Spleen (tissue), 7 donors: ENCODE measurements at regions not wholly inside any gene's neighbourhood (a gene's known extent, or its start where the extent isn't known, plus 50 kb on each side); places are given as distances from the start of the nearest gene placed in this dataset.

Experiments used
- CTCF ChIP-seq, 11 experiments: fragments of 200-600 bp in 7 of 11; fragments of 450-650 bp in 4 of 11; sonication (generic) in 4 of 11; IDR thresholded peaks in 8 of 11; conservative IDR thresholded peaks in 3 of 11; 1 replicate in 7 of 11; 2 replicates in 4 of 11; pipeline versions ENCODE4 v1.4.0 to v1.8.0; 2016 to 2021; ENCODE audit warnings: antibody characterized with exemption in 11 of 11, inconsistent platforms in 4 of 11, mild to moderate bottlenecking in 1 of 11
- POLR2A ChIP-seq, 3 donors: fragments of 450-650 bp; IDR thresholded peaks; one replicate each; pipeline ENCODE4 v1.5.1; 2017; ENCODE audit warnings: antibody characterized with exemption in 3 of 3, mild to moderate bottlenecking in 1 of 3
- POLR2AphosphoS5 ChIP-seq, 3 donors: sonication (generic); formaldehyde crosslinking; IDR thresholded peaks; one replicate each; pipeline ENCODE4 v1.5.1; 2017; ENCODE audit warnings: antibody characterized with exemption in 3 of 3
- donor health status: DM: no; HTN: no; CAD: no; lungs with moderate emphysema.
- donor health status: DM: no; HTN: no; CAD: no.
- donor health status: DM: no; HTN: no; CAD: no.

DNA sequence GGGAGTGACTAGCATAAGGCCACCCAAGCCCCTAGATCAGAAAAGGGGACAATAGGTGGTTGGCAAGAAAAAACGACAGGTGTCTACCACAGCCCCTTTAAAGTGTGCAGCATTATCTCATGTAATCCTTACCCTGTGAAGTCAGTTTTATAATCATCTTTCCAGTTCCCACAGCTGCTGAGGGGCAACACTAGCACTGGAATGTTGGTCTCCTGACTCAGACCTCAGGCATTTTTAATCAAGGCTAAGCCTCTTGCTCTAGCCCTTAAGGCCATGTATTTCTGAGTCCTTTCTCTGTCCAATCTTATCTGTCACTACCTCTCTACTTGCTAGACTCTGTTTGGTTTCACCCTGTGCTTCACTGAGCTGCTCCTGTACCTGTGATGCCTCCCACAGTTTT is 171.7 kb downstream of the TLE3 start:
- TF ChIP-seq POLR2A (IDR thresholded peaks at IDR 0.05) (no peak), CTCF (IDR thresholded peaks at IDR 0.05 in 8 of 11, conservative IDR thresholded peaks at IDR 0.05 in 3 of 11) (no peak), POLR2AphosphoS5 (IDR thresholded peaks at IDR 0.05) (no peak)
